ENCODE measurements at regions not wholly inside any gene's neighbourhood (a gene's known extent, or its start where the extent isn't known, plus 50 kb on each side); places are given as distances from the start of the nearest gene placed in this dataset.

- TF ChIP-seq CTCF (IDR thresholded peaks at IDR 0.05; ENCODE audit: poor library complexity) (no peak), EZH2phosphoT487 (IDR thresholded peaks at IDR 0.05; ENCODE audit: low read depth, severe bottlenecking, unreplicated experiment) (no peak)
Observed at GRCh38 chr13:81106348-81106747, 765.4 kb upstream of the SPRY2 start.

All from hepatocyte (in vitro differentiated cells).